CD4-positive, alpha-beta T cell (primary cell): ENCODE measurements at regions not wholly inside any gene's neighbourhood (a gene's known extent, or its start where the extent isn't known, plus 50 kb on each side); places are given as distances from the start of the nearest gene placed in this dataset.

Source experiments
- ATAC-seq: fragments of 200-7000 bp; cut with Tn5 transposase; one replicate; pipeline ENCODE4 v1.10.0; 2022; ENCODE audit warnings: mild to moderate bottlenecking; ENCODE audit not compliant: poor library complexity
- CTCF ChIA-PET: fragments of 350-600 bp; sonication (Branson Sonifier 250); formaldehyde crosslinking; loops from one replicate; lab custom pipeline; 2021; ENCODE audit warnings: antibody characterized with exemption, inconsistent platforms; lab: Charles Lee
- POLR2A ChIA-PET: fragments of 350-600 bp; sonication (Branson Sonifier 250); formaldehyde crosslinking; loops from one replicate; lab custom pipeline; 2021; ENCODE audit warnings: antibody characterized with exemption, inconsistent platforms; lab: Charles Lee
- DNase-seq, 14 experiments: peaks; one replicate each; pipeline ENCODE4 v3.0.0-alpha.2; 2013 to 2020; ENCODE audit warnings: mixed read lengths in 2 of 14
- H3K27ac ChIP-seq, 2 donors: one replicate each; pipeline versions ENCODE4 v1.5.1 to v1.7.0; 2013; ENCODE audit warnings: low read length in 2 of 2, low read depth in 1 of 2, mild to moderate bottlenecking in 1 of 2
- H3K27me3 ChIP-seq, 2 experiments: 1 replicate in 1 of 2; 2 replicates in 1 of 2; pipeline versions ENCODE4 v1.6.1 to v1.7.0; 2013; ENCODE audit warnings: low read length in 2 of 2, control low read depth in 1 of 2, mild to moderate bottlenecking in 1 of 2, moderate library complexity in 1 of 2; ENCODE audit not compliant: insufficient read depth in 2 of 2, control insufficient read depth in 1 of 2
- H3K36me3 ChIP-seq: one replicate; pipeline ENCODE4 v1.6.1; 2013; ENCODE audit warnings: low read length, control low read depth; ENCODE audit not compliant: insufficient read depth
- H3K4me1 ChIP-seq: one replicate; pipeline ENCODE4 v1.6.1; 2013; ENCODE audit warnings: low read length, control low read depth; ENCODE audit not compliant: insufficient read depth
- H3K4me3 ChIP-seq: one replicate; pipeline ENCODE4 v1.5.1; 2013; ENCODE audit warnings: mild to moderate bottlenecking, low read length, moderate library complexity
- H3K9me3 ChIP-seq, 2 experiments: 1 replicate in 1 of 2; 2 replicates in 1 of 2; pipeline versions ENCODE4 v1.6.1 to v1.7.0; 2013; ENCODE audit warnings: low read length in 2 of 2, mild to moderate bottlenecking in 2 of 2, control low read depth in 1 of 2, moderate library complexity in 1 of 2; ENCODE audit not compliant: control insufficient read depth in 1 of 2, insufficient read depth in 1 of 2
- H3K27ac Mint-ChIP-seq: one replicate; pipeline ENCODE4 v1.8.0; 2020; ENCODE audit warnings: mixed read lengths
- H3K27me3 Mint-ChIP-seq: one replicate; pipeline ENCODE4 v1.8.0; 2021; ENCODE audit warnings: mixed read lengths
- H3K36me3 Mint-ChIP-seq: one replicate; pipeline ENCODE4 v1.8.0; 2021; ENCODE audit warnings: low read depth, mixed read lengths
- H3K4me1 Mint-ChIP-seq: one replicate; pipeline ENCODE4 v1.8.0; 2021; ENCODE audit warnings: low read depth, mixed read lengths
- H3K4me3 Mint-ChIP-seq: one replicate; pipeline ENCODE4 v1.8.0; 2020; ENCODE audit warnings: mild to moderate bottlenecking, mixed read lengths
- H3K9me3 Mint-ChIP-seq: one replicate; pipeline ENCODE4 v1.8.0; 2020; ENCODE audit warnings: mixed read lengths
- intact Hi-C, 2 experiments: fragments of 100-400 bp; cut with DNase I in 1 of 2; cut with micrococcal nuclease in 1 of 2; formaldehyde crosslinking; loops; one replicate each; pipeline versions ENCODE4 v1.15.1 to v1.9.0; 2023 to 2025; cut with DNase I, micrococcal nuclease
- TF ChIP-seq, protein P1 (sequence below): fragments of 200-600 bp; IDR thresholded peaks from one replicate; pipeline ENCODE4 v1.8.0; 2022; ENCODE audit warnings: antibody characterized with exemption, mild to moderate bottlenecking

DNA sequence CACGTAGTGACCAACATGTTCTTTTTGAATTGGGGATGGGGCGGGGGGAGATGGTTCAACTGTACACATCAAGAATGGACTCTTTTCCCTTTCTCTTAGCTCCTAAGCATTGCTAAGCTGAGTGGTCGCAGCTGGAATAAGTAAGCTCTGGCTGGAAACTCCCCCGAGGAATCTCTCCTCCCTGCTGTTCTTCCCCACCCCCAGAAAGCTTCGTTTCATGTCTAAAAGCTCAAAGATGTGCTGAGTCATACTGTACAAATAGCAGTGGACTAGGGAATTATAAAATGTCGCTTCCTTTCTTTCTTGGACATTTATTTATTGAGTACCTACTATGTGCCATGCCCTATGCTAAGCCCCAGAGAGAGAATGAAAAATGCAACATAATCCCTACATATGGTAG, 191.1 kb upstream of the ADO start:
- no peaks in the 10 kb centered on the region for H3K36me3 ChIP-seq

DNA sequence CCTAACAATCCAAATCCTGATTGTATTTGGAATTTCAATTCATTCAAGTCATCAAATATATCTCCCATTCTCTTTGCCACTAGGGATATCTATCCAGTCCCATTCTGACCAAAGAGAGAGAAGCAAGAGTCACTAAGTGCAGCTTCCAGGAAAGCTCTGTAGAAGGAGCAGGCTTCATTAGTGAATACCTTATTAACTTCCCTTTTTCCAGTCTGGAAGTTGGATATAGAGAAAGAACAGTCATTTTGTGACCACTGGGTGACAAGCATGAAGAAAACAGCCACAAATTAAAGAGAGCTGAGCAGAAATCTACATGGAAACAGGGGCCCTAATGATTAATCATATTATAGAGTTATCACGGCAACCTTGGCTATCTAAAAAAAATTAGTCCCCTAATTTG, 190.7 kb upstream of the ADO start:
- H3K27me3 Mint-ChIP-seq: peaks cover 8% of the 10 kb centered on the region
- Histone ChIP-seq H3K4me1 (peaks cover 12% of the 10 kb centered on the region), H3K27ac (no peak overlapping the region), H3K4me3 (no peak overlapping the region), H3K9me3 (no peaks in the 10 kb centered on the region), H3K36me3 (no peaks in the 10 kb centered on the region), H3K27me3 (no peaks in the 10 kb centered on the region)
- DNase-seq (no peak), ATAC-seq (no peak)
- H3K9me3 Mint-ChIP-seq: no peaks in the 10 kb centered on the region
- intact Hi-C loops: loop anchor here (5.0 kb wide), 2 partner anchors 468 to 543 kb away; no protein-coding TSS in a partner anchor
- ChIA-PET POLR2A (interaction anchor here (1.1 kb wide), 1 partner anchor 519 kb away, joined by 4 read pairs; the partner anchor contains the start of gene NRBF2), CTCF (no interaction called here)
- TF ChIP-seq, protein P1, sequence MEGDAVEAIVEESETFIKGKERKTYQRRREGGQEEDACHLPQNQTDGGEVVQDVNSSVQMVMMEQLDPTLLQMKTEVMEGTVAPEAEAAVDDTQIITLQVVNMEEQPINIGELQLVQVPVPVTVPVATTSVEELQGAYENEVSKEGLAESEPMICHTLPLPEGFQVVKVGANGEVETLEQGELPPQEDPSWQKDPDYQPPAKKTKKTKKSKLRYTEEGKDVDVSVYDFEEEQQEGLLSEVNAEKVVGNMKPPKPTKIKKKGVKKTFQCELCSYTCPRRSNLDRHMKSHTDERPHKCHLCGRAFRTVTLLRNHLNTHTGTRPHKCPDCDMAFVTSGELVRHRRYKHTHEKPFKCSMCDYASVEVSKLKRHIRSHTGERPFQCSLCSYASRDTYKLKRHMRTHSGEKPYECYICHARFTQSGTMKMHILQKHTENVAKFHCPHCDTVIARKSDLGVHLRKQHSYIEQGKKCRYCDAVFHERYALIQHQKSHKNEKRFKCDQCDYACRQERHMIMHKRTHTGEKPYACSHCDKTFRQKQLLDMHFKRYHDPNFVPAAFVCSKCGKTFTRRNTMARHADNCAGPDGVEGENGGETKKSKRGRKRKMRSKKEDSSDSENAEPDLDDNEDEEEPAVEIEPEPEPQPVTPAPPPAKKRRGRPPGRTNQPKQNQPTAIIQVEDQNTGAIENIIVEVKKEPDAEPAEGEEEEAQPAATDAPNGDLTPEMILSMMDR: no peak
- H3K4me3 Mint-ChIP-seq: no peak overlapping the region
- H3K27ac Mint-ChIP-seq: no peak overlapping the region
- no peaks in the 10 kb centered on the region for H3K36me3 Mint-ChIP-seq
- peaks cover 4% of the 10 kb centered on the region for H3K4me1 Mint-ChIP-seq

More for the DNA sequence above, 191.1 kb upstream of the ADO start:
- CTCF ChIA-PET: no interaction called here
- H3K27ac Mint-ChIP-seq: no peak overlapping the region
- no peaks in the 10 kb centered on the region for H3K36me3 Mint-ChIP-seq
- DNase-seq (no peak), ATAC-seq (no peak)
- TF ChIP-seq, protein P1: no peak
- H3K9me3 Mint-ChIP-seq: no peaks in the 10 kb centered on the region
- H3K27ac ChIP-seq: no peak overlapping the region
- no peaks in the 10 kb centered on the region for H3K27me3 ChIP-seq
- intact Hi-C loops: loop anchor here (5.0 kb wide), 2 partner anchors 469 to 544 kb away; no protein-coding TSS in a partner anchor
- peaks cover 12% of the 10 kb centered on the region for H3K4me1 ChIP-seq
- POLR2A ChIA-PET: interaction anchor here (1.1 kb wide), 1 partner anchor 520 kb away, joined by 4 read pairs; the partner anchor contains the start of gene NRBF2
- H3K27me3 Mint-ChIP-seq: peaks cover 11% of the 10 kb centered on the region
- no peak overlapping the region for H3K4me3 ChIP-seq
- no peaks in the 10 kb centered on the region for H3K9me3 ChIP-seq
- H3K4me3 Mint-ChIP-seq: no peak overlapping the region
- peaks cover 4% of the 10 kb centered on the region for H3K4me1 Mint-ChIP-seq

DNA sequence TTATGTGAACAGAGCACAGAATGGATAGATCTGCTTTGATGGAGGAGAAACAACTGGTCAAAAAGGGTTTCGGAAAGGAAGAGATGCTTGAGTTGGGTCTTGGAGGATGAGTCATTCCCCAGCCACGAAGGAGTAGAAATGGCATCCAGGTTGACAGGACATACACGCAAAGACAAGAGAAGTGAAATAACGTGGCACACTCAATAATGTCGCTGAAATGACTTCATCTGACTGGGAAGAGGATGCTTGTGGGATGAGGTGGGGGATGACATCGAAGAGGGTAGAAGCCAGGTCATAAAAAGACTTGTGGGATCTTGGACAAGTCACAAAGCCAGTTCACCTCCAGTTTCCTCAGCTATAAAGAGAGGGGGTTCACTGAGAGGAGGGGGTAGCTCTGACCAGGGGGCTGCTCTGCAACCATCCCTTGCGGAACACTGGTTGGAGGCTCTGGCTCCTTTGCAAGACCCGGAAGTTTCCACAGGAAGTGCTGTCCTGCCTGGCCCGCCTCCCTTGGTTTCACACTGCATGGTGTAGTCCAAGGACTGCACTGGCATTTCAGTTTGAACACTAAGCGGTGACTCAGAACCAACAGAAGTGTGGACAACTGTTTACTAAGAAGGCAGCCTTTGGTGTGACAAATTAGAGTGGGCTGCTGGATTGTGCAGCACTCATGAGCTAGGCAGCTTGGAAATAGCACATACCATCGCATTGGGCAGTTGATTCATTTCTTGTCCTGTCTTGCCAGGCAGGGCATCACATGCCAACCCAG, 189.9 kb upstream of the ADO start:
- Histone ChIP-seq H3K4me1 (peaks cover 12% of the 10 kb centered on the region), H3K36me3 (no peaks in the 10 kb centered on the region), H3K27ac (no peak overlapping the region), H3K27me3 (no peaks in the 10 kb centered on the region), H3K9me3 (no peaks in the 10 kb centered on the region), H3K4me3 (no peak overlapping the region)
- Mint-ChIP-seq H3K27ac (no peak overlapping the region), H3K36me3 (no peaks in the 10 kb centered on the region), H3K9me3 (no peaks in the 10 kb centered on the region), H3K4me1 (peaks cover 4% of the 10 kb centered on the region), H3K4me3 (no peak overlapping the region), H3K27me3 (peaks cover 8% of the 10 kb centered on the region)
- TF ChIP-seq, protein P1: no peak
- ChIA-PET CTCF (interaction anchor here (0.6 to 2.2 kb wide), 2 partner anchors 22 to 204 kb away, joined by 3 to 8 read pairs; no protein-coding TSS in a partner anchor), POLR2A (no interaction called here)
- no peak for ATAC-seq
- peak in 3 of 14 experiments; percentile 29 to 49 (median 36) for DNase-seq
- intact Hi-C loops: loop anchor here (5.0 kb wide), 2 partner anchors 468 to 543 kb away; no protein-coding TSS in a partner anchor
